Ramos (cell line): ENCODE measurements at regions not wholly inside any gene's neighbourhood (a gene's known extent, or its start where the extent isn't known, plus 50 kb on each side); places are given as distances from the start of the nearest gene placed in this dataset.

ENCODE experiments used
- in situ Hi-C: fragments of 300-500 bp; cut with MboI; formaldehyde crosslinking; loops from one replicate; pipeline ENCODE4 v1.14.3; 2022; ENCODE audit warnings: low sequenced_read_pairs; ENCODE audit not compliant: unreplicated experiment

GRCh38 chr4:163582703-163583102 is 88.2 kb downstream of the TMA16 start:
- in situ Hi-C loops: no loop called here

GRCh38 chr4:163587867-163588266 is 93.4 kb downstream of the TMA16 start:
- in situ Hi-C loops: no loop called here

- in situ Hi-C loops: no loop called here
Observed at GRCh38 chr4:163588532-163588931, 94.0 kb downstream of the TMA16 start.

DNA sequence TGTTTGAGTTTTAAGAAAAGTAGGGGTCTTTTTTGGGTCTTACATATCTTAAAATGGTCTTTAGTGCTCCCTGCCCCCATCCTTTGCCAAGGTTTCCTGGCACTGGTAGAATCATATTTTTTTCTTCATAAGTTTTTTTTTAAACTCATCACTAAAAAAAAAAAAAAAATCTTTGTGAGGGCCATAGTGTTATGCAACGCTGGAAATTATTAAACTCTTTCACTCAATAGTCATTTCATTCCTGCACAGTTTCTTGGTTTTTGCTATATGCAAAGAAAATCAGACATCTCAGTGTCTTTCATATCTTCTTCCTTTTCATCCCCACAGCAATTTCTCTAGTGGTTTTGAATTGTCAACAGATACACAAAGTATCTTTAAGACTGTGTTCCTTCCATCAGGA is 95.6 kb downstream of the TMA16 start:
- in situ Hi-C loops: no loop called here

- in situ Hi-C loops: no loop called here
Observed at GRCh38 chr4:163590619-163591264, 96.3 kb downstream of the TMA16 start.

DNA sequence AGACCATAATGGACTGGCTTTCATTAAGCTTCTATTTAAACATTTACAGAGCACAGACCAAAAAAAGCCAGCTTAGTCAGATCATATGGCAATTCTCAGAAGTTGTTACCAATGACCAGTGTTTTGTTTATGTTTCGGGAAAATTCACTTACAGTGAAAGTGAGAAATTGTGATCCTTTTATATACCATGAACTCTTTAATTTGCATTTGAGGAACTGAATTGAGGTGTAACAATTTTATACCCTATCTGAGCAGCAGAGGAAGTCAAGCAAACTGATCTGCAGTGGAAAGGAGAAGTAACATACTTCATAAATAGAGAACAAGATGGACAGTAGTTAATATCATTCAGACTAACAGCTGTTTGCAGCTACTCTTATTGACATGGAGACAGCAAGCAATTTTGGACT is 97.1 kb downstream of the TMA16 start:
- in situ Hi-C loops: no loop called here

DNA sequence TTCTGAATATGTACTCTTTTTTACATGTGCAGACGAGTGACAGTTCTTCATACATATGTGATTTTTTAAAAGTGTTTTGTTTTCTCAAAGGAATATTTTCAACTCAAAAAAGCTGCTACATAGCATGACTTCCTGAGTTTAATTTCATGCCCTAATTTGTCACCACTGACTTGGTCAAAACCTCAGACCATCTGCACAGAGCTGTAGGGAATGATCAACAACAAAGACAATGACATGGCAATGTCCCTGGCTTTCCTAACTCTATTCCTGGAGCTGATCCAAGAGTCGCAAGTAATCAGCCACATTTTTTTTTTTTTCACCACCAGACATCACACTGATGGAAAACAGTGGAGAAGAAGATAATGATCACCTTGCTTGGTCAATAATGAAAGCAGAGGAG is 97.7 kb downstream of the TMA16 start:
- in situ Hi-C loops: no loop called here

DNA sequence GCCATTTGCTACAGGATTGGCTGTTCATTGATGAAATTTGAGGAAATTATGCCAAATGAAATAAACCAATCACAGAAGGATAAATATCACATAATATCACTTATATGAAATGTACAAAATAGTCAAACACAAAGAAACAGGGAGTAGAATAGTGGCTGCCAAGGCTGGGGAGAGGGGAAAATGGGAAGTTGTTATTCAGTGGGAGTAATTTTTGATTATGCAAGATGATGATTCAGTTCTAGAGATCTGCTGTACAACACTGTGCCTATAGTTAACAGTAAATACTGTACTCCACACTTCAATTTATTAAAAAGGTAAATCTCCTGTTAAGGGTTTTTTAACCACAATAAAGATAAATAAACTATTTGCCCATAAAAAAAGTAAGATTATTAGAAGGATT is 101.1 kb downstream of the TMA16 start:
- in situ Hi-C loops: no loop called here

GRCh38 chr4:163598028-163598427 is 103.5 kb downstream of the TMA16 start:
- in situ Hi-C loops: no loop called here

DNA sequence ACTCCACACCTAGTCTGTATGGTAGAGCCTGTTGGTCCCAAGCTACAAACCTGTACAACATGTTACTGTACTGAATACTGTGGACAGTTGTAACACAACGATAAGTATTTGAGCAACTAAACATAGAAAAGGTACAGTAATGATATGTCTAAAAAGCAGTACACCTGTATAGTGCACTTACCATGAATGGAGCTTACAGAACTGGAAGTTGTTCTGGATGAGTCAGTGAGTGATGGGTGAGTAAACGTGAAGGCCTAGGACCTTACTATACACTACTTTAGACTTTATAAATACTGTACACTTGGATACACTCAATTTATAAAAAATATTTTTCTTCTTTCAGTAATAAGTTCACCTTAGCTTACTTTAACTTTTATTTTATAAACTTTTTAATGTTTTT is 104.0 kb downstream of the TMA16 start:
- in situ Hi-C loops: no loop called here

- in situ Hi-C loops: no loop called here
Observed at GRCh38 chr4:163600727-163601126, 106.2 kb downstream of the TMA16 start.

DNA sequence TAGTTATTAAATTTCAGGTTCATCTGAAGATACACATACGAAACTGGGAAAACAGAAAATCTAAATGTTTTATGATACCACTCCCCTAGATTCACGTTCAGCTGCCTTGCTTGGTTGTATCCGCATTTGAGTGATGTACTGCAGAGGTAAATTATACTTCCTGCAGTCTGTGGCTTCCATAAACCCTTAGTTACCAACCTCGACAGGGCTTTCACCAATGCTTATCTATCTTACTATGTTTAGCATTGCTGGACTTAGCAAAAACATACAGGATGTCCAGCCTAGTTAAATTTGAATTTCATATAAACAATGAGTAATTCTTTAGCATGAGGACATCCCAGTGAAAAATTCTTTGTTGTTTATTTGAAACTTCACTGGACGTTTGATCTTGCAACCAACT is 108.8 kb downstream of the TMA16 start:
- in situ Hi-C loops: no loop called here

DNA sequence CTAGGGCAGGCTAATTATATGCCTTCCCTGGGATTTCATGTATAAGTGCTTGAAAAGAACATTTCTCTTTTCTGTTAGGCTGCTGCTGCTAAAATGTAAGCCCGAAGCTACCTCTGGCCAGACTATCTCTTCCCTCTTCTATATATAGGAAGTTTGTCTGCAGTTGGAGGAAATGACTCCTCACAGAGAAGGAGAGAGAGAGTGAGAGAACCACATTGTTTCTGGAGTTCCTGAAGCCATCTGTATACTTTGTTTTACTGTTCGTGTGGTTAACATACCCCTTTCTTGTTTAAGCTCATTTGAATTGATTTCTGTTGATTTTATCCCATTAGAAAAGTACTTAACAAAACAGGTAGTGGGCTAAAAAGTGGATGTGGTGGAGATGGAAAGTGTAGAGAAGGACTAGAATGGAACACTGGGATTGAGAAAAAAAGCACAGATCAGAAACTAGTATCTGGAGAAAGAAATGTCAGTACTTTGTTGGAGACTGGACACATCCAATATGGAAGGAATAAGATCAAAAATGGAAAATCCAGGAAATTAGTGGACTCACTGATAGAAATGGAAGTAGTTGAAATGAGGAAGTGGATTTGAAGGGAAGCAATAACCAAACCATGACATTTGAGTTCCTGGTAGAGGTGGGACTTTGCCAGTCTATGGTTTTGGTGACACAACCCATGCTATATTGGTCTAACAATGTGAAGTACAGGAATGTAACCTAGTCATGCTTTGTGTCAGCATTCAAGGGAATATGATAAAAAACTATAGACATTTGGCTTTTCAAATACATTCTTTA is 112.6 kb downstream of the TMA16 start:
- in situ Hi-C loops: no loop called here

GRCh38 chr4:163609019-163609418 is 114.5 kb downstream of the TMA16 start:
- in situ Hi-C loops: no loop called here

- in situ Hi-C loops: no loop called here
Observed at GRCh38 chr4:163610648-163611047, 116.2 kb downstream of the TMA16 start.

DNA sequence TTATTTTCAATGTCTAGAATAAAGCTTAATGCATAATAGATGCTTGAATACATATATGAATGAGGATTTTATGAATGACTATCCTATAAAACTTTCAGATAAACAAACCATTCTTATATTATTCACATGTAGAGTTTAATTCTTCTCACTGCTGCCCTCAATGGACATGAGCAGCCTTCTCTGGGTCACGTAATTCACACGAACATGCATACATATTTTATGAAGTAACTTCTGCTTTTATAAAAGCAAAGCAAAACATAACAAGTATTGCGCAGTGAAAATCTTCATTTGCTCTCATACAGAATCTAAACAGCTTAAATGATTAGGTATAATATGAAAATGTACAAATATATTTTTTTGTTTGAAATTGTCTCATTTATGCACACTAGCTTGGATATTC is 116.7 kb downstream of the TMA16 start:
- in situ Hi-C loops: no loop called here

DNA sequence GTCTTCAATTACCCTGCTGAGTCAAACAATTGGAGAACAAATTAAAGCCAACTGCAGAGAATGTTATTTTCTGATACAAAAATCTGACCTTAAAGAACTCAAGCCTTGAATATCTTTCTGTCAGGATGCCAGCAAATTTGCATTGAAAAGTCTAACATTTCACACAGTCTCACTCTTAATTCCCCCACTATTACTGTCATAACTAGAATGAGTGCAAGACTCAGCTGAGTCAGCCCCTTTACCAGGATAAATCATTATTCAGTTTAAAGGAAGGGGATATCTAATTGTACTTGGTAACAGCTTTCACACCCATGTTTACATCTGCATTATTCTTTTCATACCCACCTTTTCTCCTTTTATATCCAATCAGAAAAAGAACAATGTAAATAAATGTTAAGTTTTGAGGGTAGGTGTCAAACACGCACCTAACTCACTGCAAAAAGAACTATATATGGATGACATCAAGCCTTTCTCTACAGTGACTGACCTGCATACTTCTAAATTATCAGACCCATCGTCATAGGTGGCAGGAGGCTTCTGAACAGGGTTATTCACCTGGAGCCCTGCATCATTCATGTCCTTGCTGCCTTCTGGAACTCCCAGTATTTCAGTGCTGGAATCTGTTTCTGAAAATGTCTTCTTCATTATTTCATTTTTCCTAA is 117.4 kb downstream of the TMA16 start:
- in situ Hi-C loops: no loop called here

- in situ Hi-C loops: no loop called here
Observed at GRCh38 chr4:163612762-163613161, 118.3 kb downstream of the TMA16 start.

DNA sequence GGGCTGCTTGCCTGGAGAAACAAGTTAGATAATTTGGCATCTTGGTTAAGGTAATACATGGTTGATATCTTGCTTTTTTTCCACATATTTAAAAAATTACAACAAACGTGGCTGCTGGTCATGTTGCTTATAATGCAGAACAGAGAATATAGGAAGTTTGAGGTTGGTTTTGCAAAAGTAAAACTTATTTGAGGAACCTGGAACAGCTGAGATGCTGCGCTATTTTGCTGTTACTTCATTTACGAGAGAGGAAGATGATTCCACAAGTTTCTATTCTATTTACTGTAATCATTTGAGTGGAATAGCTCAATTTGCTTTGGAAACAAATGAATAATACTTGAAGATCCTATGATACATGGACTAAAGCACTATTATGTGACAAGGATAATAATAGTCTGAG is 118.9 kb downstream of the TMA16 start:
- in situ Hi-C loops: no loop called here

GRCh38 chr4:163614866-163615265 is 120.4 kb downstream of the TMA16 start:
- in situ Hi-C loops: no loop called here

DNA sequence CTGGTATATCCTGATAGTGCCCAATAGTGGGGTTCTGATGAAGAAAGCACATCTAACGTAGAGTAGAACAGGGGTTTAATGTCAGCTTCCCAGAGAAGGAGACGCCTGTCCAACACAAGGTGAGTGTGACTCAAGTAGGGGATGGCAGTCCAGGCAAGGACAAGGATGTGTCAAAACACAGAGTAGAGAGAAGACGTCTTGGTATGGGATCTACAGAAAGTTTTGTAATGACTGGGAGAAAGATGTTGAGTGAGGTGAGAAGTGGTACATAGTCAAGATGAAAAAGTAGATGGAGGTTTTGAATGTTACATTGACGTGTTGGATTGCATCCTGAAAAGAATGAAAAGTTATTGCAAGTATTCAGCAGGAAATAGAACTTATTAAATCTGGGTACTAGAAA is 124.4 kb downstream of the TMA16 start:
- in situ Hi-C loops: no loop called here
